Kidney epithelial cell (primary cell): ENCODE measurements at regions not wholly inside any gene's neighbourhood (a gene's known extent, or its start where the extent isn't known, plus 50 kb on each side); places are given as distances from the start of the nearest gene placed in this dataset.

Experiments used
- DNase-seq: peaks from one replicate; pipeline ENCODE4 v3.0.0-alpha.2; 2010; ENCODE audit warnings: low read depth
- H3K27me3 ChIP-seq: 2 replicates; pipeline ENCODE4 v1.6.0; 2011; ENCODE audit warnings: low read length; ENCODE audit not compliant: control insufficient read depth, insufficient read depth
- H3K36me3 ChIP-seq: 2 replicates; pipeline ENCODE4 v1.5.1; 2011; ENCODE audit warnings: low read length; ENCODE audit not compliant: control insufficient read depth, insufficient read depth
- H3K4me3 ChIP-seq: 2 replicates; pipeline ENCODE4 v1.5.1; 2011; ENCODE audit warnings: low read depth, mild to moderate bottlenecking, control low read depth, low read length
- TF ChIP-seq, protein P1 (sequence below): IDR thresholded peaks from 2 replicates; pipeline ENCODE4 v1.5.1; 2011; ENCODE audit warnings: mild to moderate bottlenecking, moderate library complexity, low read length, control low read depth, inconsistent platforms; ENCODE audit not compliant: insufficient read depth, poor library complexity, severe bottlenecking

DNA sequence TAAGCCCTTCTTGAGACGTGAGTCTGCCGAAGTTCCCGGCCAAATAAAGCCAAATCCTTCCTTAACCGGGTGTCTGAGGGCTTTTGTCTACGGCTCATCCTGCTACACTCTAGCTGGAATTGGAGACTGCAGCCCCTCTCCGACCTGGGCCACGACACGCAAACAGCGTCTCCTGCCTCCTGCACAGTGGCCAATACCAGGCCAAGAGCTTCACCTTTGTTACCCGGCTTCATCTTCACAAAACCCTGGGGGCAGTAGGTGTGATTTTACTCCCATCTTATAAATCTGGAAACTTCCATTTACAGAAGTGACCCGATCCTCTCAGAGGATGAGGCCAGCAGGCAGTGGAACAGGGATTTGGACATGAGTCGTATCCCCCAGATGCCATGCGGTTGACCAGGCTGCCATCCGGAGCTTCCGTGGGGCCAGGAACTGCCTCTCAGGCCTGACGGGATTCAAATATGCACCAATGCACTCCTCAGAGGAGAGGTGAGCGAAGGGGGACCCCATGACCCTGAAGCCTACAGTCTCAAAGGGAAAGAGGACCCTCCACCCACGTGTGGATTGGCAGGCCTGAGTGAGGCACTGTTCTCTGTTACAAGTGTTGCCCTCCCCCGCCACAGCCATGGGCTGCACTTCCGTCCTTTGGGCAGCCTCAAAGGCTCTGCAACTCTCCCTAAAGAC lies 53.2 kb upstream of the KLF13 start:
- peaks cover 3% of the 10 kb centered on the region for H3K27me3 ChIP-seq
- no peaks in the 10 kb centered on the region for H3K36me3 ChIP-seq
- no peak for DNase-seq
- TF ChIP-seq, protein P1, sequence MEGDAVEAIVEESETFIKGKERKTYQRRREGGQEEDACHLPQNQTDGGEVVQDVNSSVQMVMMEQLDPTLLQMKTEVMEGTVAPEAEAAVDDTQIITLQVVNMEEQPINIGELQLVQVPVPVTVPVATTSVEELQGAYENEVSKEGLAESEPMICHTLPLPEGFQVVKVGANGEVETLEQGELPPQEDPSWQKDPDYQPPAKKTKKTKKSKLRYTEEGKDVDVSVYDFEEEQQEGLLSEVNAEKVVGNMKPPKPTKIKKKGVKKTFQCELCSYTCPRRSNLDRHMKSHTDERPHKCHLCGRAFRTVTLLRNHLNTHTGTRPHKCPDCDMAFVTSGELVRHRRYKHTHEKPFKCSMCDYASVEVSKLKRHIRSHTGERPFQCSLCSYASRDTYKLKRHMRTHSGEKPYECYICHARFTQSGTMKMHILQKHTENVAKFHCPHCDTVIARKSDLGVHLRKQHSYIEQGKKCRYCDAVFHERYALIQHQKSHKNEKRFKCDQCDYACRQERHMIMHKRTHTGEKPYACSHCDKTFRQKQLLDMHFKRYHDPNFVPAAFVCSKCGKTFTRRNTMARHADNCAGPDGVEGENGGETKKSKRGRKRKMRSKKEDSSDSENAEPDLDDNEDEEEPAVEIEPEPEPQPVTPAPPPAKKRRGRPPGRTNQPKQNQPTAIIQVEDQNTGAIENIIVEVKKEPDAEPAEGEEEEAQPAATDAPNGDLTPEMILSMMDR: no peak
- no peak overlapping the region for H3K4me3 ChIP-seq

DNA sequence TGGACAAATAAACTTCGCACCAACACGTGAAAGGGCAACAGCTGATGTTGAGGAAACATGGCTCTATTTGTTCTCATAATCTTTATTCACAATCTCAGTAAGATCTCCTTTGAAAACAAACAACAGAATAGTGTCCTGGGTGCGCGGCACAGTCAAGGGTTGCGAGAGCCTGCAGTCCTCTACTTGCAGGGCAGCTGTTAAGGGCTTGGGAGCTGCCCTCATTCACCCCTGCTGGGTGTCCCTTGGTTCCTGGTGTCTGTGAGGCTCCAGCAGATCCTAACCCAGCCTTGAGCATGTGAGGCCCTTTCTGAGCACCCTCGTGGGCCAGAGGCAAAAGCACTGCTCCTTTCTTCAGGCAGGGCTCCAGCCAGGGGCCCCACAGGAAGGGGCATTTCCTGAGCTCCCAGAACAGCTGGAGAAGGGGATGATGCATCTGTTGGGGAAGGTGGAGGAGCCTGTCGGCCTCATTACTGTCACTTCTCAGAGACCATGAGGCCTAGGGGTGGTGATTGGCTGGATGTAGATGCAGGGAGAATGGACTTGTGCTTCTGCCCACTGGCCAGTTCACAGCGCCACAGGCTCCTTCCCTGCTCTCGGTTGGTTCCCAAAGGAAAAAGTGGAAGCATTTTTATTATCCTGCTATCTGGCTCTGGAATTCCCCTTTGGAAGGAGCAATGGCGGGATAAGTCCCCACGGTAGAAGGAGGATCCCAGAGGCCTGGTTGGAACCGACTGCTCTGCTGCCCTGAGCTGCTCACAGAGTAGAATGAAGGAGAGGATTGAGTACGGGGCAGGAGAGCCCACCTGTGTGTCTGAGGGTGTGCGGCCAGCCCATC lies 51.9 kb upstream of the KLF13 start:
- DNase-seq: no peak
- no peaks in the 10 kb centered on the region for H3K36me3 ChIP-seq
- H3K27me3 ChIP-seq: peaks cover 3% of the 10 kb centered on the region
- H3K4me3 ChIP-seq: no peak overlapping the region
- TF ChIP-seq, protein P1: no peak

DNA sequence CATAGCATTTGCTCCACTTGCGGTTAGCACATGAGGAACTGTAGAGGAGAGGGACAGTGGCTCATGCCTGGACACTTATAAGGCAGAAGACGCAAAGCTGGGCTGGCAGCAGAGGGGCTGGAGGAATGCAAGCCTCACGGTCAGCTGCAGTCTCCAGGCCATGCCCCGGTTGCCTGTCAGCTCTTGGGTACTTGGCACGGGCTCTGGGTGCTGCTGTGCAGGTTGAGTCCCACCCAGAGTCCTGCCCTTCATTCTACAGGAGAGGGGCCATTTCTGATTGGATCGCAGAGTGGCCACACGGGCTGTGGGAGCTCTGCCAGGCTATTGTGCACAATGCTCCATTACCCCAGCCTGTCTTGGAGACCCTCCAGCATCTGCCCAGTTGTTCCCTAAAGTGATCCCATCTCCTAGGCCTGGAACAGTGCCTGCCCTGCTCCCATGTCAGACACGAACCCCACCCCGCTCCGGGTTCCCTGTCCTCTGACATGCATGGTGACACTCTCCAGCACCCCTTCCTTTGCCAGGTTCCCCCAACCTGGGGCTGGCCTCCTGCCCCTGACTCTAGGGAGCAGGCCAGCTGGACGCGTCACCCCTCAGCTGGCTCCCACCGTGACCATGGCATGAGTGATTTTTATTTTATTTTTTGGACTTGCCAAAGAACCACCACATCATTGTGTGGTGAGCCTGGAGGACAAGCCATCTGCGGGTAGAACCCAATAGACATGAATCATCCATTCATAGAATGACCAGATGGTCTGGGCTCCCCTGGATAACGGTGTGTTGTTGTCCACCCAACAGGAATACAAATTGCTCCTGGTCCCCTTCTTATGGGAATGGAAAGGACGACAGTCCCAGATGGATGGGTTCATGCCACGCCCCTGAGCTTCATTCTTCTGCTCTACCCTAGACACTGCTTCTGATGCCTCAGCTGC lies 51.0 kb upstream of the KLF13 start:
- no peak overlapping the region for H3K4me3 ChIP-seq
- DNase-seq: no peak
- TF ChIP-seq, protein P1: no peak
- H3K36me3 ChIP-seq: no peaks in the 10 kb centered on the region
- peaks cover 3% of the 10 kb centered on the region for H3K27me3 ChIP-seq

- TF ChIP-seq, protein P1: no peak
- H3K4me3 ChIP-seq: no peak overlapping the region
Observed at GRCh38 chr15:31276596-31277298, 49.9 kb upstream of the KLF13 start.

More at GRCh38 chr15:31276596-31277298, 49.9 kb upstream of the KLF13 start:
- Histone ChIP-seq H3K36me3 (no peaks in the 10 kb centered on the region), H3K27me3 (peaks cover 3% of the 10 kb centered on the region)
- DNase-seq: no peak
